Kidney epithelial cell (primary cell): ENCODE measurements at regions not wholly inside any gene's neighbourhood (a gene's known extent, or its start where the extent isn't known, plus 50 kb on each side); places are given as distances from the start of the nearest gene placed in this dataset.
A peak's percentile ranks its signal among the peaks of the same experiment; 100 is the strongest.
"Not testable (repeated sequence)": the region's sequence is repeated elsewhere in the genome, so short reads cannot be mapped to it uniquely, and the experiment has no call there.

ENCODE experiments used
- DNase-seq: peaks from one replicate; pipeline ENCODE4 v3.0.0-alpha.2; 2010; ENCODE audit warnings: low read depth
- H3K27me3 ChIP-seq: 2 replicates; pipeline ENCODE4 v1.6.0; 2011; ENCODE audit warnings: low read length; ENCODE audit not compliant: control insufficient read depth, insufficient read depth
- H3K36me3 ChIP-seq: 2 replicates; pipeline ENCODE4 v1.5.1; 2011; ENCODE audit warnings: low read length; ENCODE audit not compliant: control insufficient read depth, insufficient read depth
- H3K4me3 ChIP-seq: 2 replicates; pipeline ENCODE4 v1.5.1; 2011; ENCODE audit warnings: low read depth, mild to moderate bottlenecking, control low read depth, low read length
- CTCF ChIP-seq: IDR thresholded peaks from 2 replicates; pipeline ENCODE4 v1.5.1; 2011; ENCODE audit warnings: mild to moderate bottlenecking, moderate library complexity, low read length, control low read depth, inconsistent platforms; ENCODE audit not compliant: insufficient read depth, poor library complexity, severe bottlenecking

- no peak overlapping the region for H3K4me3 ChIP-seq
- DNase-seq = no peak
- no peak for TF ChIP-seq CTCF
- no peaks in the 10 kb centered on the region for H3K27me3 ChIP-seq
- H3K36me3 ChIP-seq = no peaks in the 10 kb centered on the region
Observed at GRCh38 chrX:117843749-117844148, 272.9 kb downstream of the KLHL13 start.

GRCh38 chrX:117840645-117841044 lies 276.0 kb downstream of the KLHL13 start:
- Histone ChIP-seq H3K27me3 (no peaks in the 10 kb centered on the region), H3K36me3 (no peaks in the 10 kb centered on the region), H3K4me3 (no peak overlapping the region)
- peak; percentile 71 for DNase-seq
- TF ChIP-seq CTCF = no peak

- no peak for DNase-seq
- H3K36me3 ChIP-seq = no peaks in the 10 kb centered on the region
- no peak overlapping the region for H3K4me3 ChIP-seq
- TF ChIP-seq CTCF = peak; percentile 26
- H3K27me3 ChIP-seq = no peaks in the 10 kb centered on the region
Observed at GRCh38 chrX:117839544-117839943, 277.1 kb downstream of the KLHL13 start.

GRCh38 chrX:117838581-117839331 lies 277.9 kb downstream of the KLHL13 start:
- TF ChIP-seq CTCF = no peak
- Histone ChIP-seq H3K4me3 (no peak overlapping the region), H3K27me3 (no peaks in the 10 kb centered on the region), H3K36me3 (no peaks in the 10 kb centered on the region)
- DNase-seq = no peak

GRCh38 chrX:117835034-117835433 lies 281.6 kb downstream of the KLHL13 start:
- Histone ChIP-seq H3K36me3 (no peaks in the 10 kb centered on the region), H3K27me3 (no peaks in the 10 kb centered on the region), H3K4me3 (no peak overlapping the region)
- TF ChIP-seq CTCF = no peak
- no peak for DNase-seq

- H3K27me3 ChIP-seq = no peaks in the 10 kb centered on the region
- H3K36me3 ChIP-seq = no peaks in the 10 kb centered on the region
- no peak for TF ChIP-seq CTCF
- DNase-seq = no peak
- no peak overlapping the region for H3K4me3 ChIP-seq
Observed at GRCh38 chrX:117834076-117834475, 282.5 kb downstream of the KLHL13 start.

- not testable (repeated sequence) for H3K27me3 ChIP-seq, DNase-seq, H3K36me3 ChIP-seq, H3K4me3 ChIP-seq
Observed at GRCh38 chrX:117821472-117821871, 295.1 kb downstream of the KLHL13 start.
